ENCODE measurements at regions not wholly inside any gene's neighbourhood (a gene's known extent, or its start where the extent isn't known, plus 50 kb on each side); places are given as distances from the start of the nearest gene placed in this dataset.
"Not testable (repeated sequence)": the region's sequence is repeated elsewhere in the genome, so short reads cannot be mapped to it uniquely, and the experiment has no call there.

- TF ChIP-seq CTCF (IDR thresholded peaks at IDR 0.05); POLR2AphosphoS5 (IDR thresholded peaks at IDR 0.05; ENCODE audit: insufficient read depth in 1 of 2, low read depth in 1 of 2): not testable (repeated sequence)
Measured at GRCh38 chr7:133169167-133169822, 83.6 kb upstream of the EXOC4 start.

Data from vagina (tissue), 2 donors.